OCI-LY1 (cell line): ENCODE measurements at regions not wholly inside any gene's neighbourhood (a gene's known extent, or its start where the extent isn't known, plus 50 kb on each side); places are given as distances from the start of the nearest gene placed in this dataset.

ENCODE experiments used
- EZH2 ChIP-seq: fragments of 200-600 bp; sonication (generic), shearing (Covaris generic); IDR thresholded peaks from 2 replicates; pipeline ENCODE4 v1.8.0; 2017; ENCODE audit warnings: borderline replicate concordance, mixed run types, mild to moderate bottlenecking, antibody characterized with exemption, low read length, moderate library complexity, mixed read lengths
- TF ChIP-seq, protein P1 (sequence below): fragments of 200-600 bp; sonication (generic), shearing (Covaris generic); IDR thresholded peaks from 2 replicates; pipeline ENCODE4 v1.5.1; 2017; ENCODE audit warnings: mild to moderate bottlenecking, antibody characterized with exemption, low read length, moderate library complexity, mixed read lengths

DNA sequence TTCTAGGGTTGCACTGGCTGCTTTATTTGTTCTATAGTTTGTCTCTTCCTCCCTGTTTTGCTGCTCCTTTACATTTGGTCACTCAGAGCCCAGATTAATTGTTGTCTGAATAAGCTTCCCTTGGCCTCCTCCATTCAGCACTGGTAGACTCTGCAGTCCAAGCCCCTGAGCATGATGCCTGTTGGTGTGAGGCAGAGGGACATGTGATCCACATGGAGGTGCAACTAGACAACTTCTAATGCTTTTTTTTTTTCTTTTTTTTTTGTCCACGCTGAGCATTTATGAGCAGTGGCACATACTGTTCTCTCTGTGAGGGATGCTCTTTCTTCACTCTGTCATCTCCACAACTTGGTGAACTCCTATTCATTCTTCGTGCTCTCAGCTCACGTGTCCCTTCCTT, 167.3 kb upstream of the TBC1D5 start:
- TF ChIP-seq EZH2 = no peak
- TF ChIP-seq, protein P1, sequence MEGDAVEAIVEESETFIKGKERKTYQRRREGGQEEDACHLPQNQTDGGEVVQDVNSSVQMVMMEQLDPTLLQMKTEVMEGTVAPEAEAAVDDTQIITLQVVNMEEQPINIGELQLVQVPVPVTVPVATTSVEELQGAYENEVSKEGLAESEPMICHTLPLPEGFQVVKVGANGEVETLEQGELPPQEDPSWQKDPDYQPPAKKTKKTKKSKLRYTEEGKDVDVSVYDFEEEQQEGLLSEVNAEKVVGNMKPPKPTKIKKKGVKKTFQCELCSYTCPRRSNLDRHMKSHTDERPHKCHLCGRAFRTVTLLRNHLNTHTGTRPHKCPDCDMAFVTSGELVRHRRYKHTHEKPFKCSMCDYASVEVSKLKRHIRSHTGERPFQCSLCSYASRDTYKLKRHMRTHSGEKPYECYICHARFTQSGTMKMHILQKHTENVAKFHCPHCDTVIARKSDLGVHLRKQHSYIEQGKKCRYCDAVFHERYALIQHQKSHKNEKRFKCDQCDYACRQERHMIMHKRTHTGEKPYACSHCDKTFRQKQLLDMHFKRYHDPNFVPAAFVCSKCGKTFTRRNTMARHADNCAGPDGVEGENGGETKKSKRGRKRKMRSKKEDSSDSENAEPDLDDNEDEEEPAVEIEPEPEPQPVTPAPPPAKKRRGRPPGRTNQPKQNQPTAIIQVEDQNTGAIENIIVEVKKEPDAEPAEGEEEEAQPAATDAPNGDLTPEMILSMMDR = no peak
